ENCODE measurements at regions not wholly inside any gene's neighbourhood (a gene's known extent, or its start where the extent isn't known, plus 50 kb on each side); places are given as distances from the start of the nearest gene placed in this dataset.

DNA sequence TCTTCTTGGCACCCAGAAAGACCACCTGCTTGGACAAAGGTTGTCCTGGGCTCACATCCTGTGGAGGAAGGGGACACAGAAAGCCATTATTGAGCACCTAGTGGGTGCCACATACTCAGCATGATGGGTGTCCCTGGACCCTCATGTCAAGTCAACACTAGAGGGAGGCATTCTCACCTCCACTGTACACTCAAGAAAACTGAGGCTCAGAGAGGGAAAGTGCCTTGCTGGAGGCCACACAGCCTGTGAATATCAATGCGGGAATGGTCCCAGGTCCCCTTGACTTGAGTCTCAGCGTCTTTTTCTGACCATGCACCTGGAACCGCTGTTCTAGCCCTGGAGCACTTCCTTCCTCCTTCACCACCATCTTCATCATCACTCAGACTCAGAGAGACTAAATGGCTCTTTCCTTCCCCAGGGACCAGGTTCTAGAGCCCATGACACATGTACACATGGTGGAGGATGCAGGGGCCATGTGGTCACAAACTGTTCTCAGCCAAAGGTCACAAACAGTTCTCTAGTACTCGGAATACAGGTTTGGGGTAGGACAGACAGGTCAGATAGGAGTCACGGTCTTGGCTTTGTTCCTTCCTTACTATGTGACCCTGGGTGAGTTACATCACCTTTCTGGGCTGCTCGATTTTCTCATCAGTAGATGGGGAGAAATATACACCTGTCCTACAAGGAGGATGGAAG, 89.2 kb upstream of the WNT4 start:
- Histone ChIP-seq H3K27ac (ENCODE audit: low read length) (no peak overlapping the region), H3K4me3 (ENCODE audit: low read length) (no peak overlapping the region), H3K4me1 (ENCODE audit: control insufficient read depth, insufficient read depth, low read length) (peaks cover 9% of the 10 kb centered on the region), H3K36me3 (ENCODE audit: control insufficient read depth, insufficient read depth, low read length) (no peaks in the 10 kb centered on the region), H3K27me3 (ENCODE audit: control insufficient read depth, insufficient read depth, low read length) (no peaks in the 10 kb centered on the region), H3K9me3 (ENCODE audit: control insufficient read depth, insufficient read depth, low read length) (no peaks in the 10 kb centered on the region)
- no CpG with 5 or more reads among the region's 6 CpGs for WGBS (ENCODE audit: insufficient coverage, insufficient read length)
- no peak for DNase-seq (ENCODE audit: low read depth, low spot score)

DNA sequence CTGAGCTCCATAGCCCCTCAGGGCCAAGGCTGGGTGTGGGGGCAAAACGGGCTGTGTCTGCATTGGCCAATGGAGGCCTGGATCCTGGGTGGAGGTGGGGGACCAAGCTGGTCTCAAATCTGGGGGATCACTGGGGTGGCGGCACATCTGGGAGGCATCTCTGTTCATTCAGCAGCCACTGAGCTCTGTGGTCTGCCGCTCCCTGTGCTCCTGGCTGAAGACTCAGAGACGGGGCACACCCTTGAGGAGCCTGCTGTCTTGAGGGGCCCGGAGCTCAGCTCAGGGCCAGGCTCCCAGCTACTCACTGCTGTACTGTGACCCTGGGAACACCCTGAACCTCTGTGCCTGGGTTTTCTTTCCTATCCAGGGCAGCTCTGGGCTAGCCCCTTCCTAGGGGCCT, 90.3 kb upstream of the WNT4 start:
- H3K9me3 ChIP-seq (ENCODE audit: control insufficient read depth, insufficient read depth, low read length) = no peaks in the 10 kb centered on the region
- no peak overlapping the region for H3K27ac ChIP-seq (ENCODE audit: low read length)
- H3K4me3 ChIP-seq (ENCODE audit: low read length) = no peak overlapping the region
- no CpG with 5 or more reads among the region's 5 CpGs for WGBS (ENCODE audit: insufficient coverage, insufficient read length)
- no peak for DNase-seq (ENCODE audit: low read depth, low spot score)
- no peaks in the 10 kb centered on the region for H3K27me3 ChIP-seq (ENCODE audit: control insufficient read depth, insufficient read depth, low read length)
- peaks cover 9% of the 10 kb centered on the region for H3K4me1 ChIP-seq (ENCODE audit: control insufficient read depth, insufficient read depth, low read length)
- no peaks in the 10 kb centered on the region for H3K36me3 ChIP-seq (ENCODE audit: control insufficient read depth, insufficient read depth, low read length)

DNA sequence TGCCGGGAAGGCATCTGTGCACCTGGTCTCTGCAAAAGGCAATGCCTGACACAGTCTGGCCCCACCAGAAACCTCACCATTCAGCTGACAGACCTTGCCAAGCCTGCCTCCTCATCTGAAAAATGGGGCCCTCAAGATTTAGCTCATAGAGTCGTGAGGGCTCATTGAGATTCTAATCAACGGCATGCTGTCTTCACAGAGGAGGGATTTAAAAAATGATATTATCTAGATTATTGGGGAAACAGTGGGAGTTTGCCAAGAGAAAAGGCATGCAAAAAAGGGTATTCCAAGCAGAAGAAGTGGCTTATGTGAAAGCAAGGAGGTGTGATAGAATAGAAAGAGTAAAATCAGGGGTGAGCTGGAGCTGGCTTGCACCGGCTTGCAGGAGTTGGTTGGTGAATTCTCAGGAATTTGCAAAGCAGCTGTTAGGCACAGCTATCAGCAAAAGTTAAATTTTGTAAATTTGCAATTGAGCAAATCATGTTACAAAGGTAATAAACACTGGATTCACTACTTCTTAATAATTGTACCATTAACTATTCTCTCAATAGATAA, 91.7 kb upstream of the WNT4 start:
- no CpG with 5 or more reads among the region's 4 CpGs for WGBS (ENCODE audit: insufficient coverage, insufficient read length)
- no peak overlapping the region for H3K4me3 ChIP-seq (ENCODE audit: low read length)
- peaks cover 8% of the 10 kb centered on the region for H3K4me1 ChIP-seq (ENCODE audit: control insufficient read depth, insufficient read depth, low read length)
- H3K27ac ChIP-seq (ENCODE audit: low read length) = no peak overlapping the region
- no peaks in the 10 kb centered on the region for H3K9me3 ChIP-seq (ENCODE audit: control insufficient read depth, insufficient read depth, low read length)
- no peaks in the 10 kb centered on the region for H3K36me3 ChIP-seq (ENCODE audit: control insufficient read depth, insufficient read depth, low read length)
- DNase-seq (ENCODE audit: low read depth, low spot score) = no peak
- no peaks in the 10 kb centered on the region for H3K27me3 ChIP-seq (ENCODE audit: control insufficient read depth, insufficient read depth, low read length)

DNA sequence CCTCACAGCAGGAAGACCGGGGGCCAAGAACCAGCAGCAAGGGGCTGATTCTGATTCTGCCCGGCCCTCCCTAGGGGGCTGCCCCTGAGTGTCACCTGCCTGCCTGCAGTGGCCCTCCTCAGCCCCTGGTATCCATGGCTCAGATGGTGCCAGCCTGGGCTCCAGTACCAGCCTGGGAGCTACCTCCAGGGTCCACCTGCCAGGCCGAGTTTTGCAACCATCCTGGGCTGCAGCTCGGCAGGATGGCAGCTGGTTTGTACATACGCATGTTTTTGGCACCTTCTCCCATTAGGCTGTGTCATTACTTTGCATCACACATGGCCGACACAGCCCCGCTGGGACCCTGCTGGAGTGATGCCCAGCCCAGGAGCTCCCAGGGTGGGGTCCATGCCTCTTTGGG, 93.3 kb upstream of the WNT4 start:
- no peak for DNase-seq (ENCODE audit: low read depth, low spot score)
- H3K4me1 ChIP-seq (ENCODE audit: control insufficient read depth, insufficient read depth, low read length) = peaks cover 8% of the 10 kb centered on the region
- no peaks in the 10 kb centered on the region for H3K9me3 ChIP-seq (ENCODE audit: control insufficient read depth, insufficient read depth, low read length)
- WGBS (ENCODE audit: insufficient coverage, insufficient read length) = no CpG with 5 or more reads among the region's 7 CpGs
- H3K4me3 ChIP-seq (ENCODE audit: low read length) = no peak overlapping the region
- H3K36me3 ChIP-seq (ENCODE audit: control insufficient read depth, insufficient read depth, low read length) = no peaks in the 10 kb centered on the region
- no peak overlapping the region for H3K27ac ChIP-seq (ENCODE audit: low read length)
- H3K27me3 ChIP-seq (ENCODE audit: control insufficient read depth, insufficient read depth, low read length) = no peaks in the 10 kb centered on the region

DNA sequence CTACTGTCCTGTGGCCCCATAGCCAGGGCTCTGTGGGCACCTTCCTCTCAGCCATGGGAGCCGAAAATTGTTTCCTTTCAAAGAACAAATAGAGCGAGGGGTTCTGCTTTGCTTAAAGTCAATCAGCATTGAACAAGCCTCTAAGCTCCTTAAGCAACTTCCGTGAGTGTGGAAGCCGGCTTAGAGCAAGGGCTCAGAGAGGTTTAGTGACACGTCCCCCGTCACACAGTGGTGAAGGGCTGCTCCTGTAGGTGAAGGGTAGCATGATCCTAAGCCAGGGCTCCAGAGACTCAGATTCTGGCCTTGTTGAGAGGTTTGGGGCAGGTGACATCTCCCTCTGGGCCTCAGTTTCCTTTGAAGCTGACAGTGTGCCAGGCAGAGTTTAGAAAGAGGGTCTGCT, 94.0 kb upstream of the WNT4 start:
- no peaks in the 10 kb centered on the region for H3K9me3 ChIP-seq (ENCODE audit: control insufficient read depth, insufficient read depth, low read length)
- DNase-seq (ENCODE audit: low read depth, low spot score) = no peak
- no CpG with 5 or more reads among the region's 6 CpGs for WGBS (ENCODE audit: insufficient coverage, insufficient read length)
- H3K4me3 ChIP-seq (ENCODE audit: low read length) = no peak overlapping the region
- no peaks in the 10 kb centered on the region for H3K27me3 ChIP-seq (ENCODE audit: control insufficient read depth, insufficient read depth, low read length)
- no peaks in the 10 kb centered on the region for H3K36me3 ChIP-seq (ENCODE audit: control insufficient read depth, insufficient read depth, low read length)
- H3K27ac ChIP-seq (ENCODE audit: low read length) = no peak overlapping the region
- H3K4me1 ChIP-seq (ENCODE audit: control insufficient read depth, insufficient read depth, low read length) = peaks cover 8% of the 10 kb centered on the region

DNA sequence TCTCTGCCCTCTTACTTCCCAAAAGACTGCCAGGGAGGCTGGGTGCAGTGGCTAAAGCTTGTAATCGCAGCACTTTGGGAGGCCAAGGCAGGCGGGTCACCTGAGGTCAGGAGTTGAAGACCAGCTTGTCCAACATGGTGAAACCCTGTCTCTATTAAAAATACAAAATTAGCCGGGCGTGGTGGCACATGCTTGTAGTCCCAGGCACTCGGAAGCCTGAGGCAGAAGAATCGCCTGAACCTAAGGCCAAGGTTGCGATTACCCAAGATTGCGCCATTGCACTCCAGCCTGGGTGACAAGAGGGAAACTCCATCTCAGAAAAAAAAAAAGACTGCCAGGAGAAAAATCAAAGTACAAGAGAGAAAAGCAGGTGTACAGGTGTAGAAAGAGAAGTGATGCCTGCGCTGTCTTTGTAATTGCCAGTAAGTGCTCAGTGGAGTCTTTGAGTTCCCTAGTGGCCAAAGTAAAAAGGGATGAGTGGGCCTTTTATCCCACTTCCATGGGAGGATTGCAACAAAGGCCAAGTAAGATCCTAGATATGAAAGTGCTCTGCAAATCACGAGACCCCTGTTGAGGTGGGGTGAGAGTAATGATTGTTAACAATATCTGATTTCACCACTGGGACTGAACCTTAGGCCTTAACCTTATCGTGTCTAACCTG, 94.7 kb upstream of the WNT4 start:
- no CpG with 5 or more reads among the region's 11 CpGs for WGBS (ENCODE audit: insufficient coverage, insufficient read length)
- Histone ChIP-seq H3K27me3 (ENCODE audit: control insufficient read depth, insufficient read depth, low read length) (no peaks in the 10 kb centered on the region), H3K4me3 (ENCODE audit: low read length) (no peak overlapping the region), H3K27ac (ENCODE audit: low read length) (no peak overlapping the region), H3K4me1 (ENCODE audit: control insufficient read depth, insufficient read depth, low read length) (peaks cover 8% of the 10 kb centered on the region), H3K9me3 (ENCODE audit: control insufficient read depth, insufficient read depth, low read length) (no peaks in the 10 kb centered on the region), H3K36me3 (ENCODE audit: control insufficient read depth, insufficient read depth, low read length) (no peaks in the 10 kb centered on the region)
- DNase-seq (ENCODE audit: low read depth, low spot score) = no peak

DNA sequence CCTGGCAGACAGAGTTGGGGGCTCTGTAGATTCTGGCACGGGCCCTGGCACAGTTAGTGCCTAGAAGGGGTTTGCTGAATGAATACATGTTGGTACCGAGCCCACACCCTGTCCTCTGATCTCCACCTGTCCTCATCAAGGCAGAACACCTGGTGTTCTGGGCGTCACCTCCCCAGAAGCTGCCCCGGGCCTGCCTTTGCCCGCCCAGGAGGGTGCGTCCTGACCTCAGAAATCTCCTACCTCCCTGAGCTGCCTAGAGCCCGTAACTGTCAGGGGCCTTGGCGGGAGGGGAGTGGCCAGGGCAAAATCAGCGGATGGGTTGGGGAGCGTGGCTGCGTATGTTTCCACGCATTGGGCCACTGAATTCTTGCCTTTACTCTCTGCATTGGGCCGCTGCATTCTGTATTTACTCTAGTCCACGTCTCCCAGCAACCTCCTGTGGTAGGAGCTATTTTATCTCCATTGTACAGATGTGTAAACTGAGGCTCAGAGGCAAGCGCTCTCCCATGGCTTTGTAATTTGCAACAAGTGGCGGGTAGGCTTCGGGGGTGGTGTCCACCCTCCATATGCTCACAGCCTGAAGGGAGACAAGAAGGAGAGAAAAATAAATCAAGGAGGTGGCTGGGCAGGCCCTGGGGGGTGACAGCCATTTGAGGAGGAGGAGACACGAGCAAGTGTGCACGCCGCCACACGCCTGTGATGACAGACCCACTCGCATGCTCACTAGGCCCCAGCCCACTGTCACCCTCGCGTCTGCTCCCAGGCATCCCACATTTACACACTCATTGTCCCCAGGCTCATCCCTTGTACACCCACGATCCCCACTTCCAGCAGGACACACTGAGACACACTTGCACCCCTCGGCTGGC, 95.7 kb upstream of the WNT4 start:
- WGBS (ENCODE audit: insufficient coverage, insufficient read length) = no CpG with 5 or more reads among the region's 26 CpGs
- H3K36me3 ChIP-seq (ENCODE audit: control insufficient read depth, insufficient read depth, low read length) = no peaks in the 10 kb centered on the region
- no peaks in the 10 kb centered on the region for H3K27me3 ChIP-seq (ENCODE audit: control insufficient read depth, insufficient read depth, low read length)
- peaks cover 8% of the 10 kb centered on the region for H3K4me1 ChIP-seq (ENCODE audit: control insufficient read depth, insufficient read depth, low read length)
- H3K4me3 ChIP-seq (ENCODE audit: low read length) = no peak overlapping the region
- H3K9me3 ChIP-seq (ENCODE audit: control insufficient read depth, insufficient read depth, low read length) = no peaks in the 10 kb centered on the region
- H3K27ac ChIP-seq (ENCODE audit: low read length) = no peak overlapping the region
- no peak for DNase-seq (ENCODE audit: low read depth, low spot score)

DNA sequence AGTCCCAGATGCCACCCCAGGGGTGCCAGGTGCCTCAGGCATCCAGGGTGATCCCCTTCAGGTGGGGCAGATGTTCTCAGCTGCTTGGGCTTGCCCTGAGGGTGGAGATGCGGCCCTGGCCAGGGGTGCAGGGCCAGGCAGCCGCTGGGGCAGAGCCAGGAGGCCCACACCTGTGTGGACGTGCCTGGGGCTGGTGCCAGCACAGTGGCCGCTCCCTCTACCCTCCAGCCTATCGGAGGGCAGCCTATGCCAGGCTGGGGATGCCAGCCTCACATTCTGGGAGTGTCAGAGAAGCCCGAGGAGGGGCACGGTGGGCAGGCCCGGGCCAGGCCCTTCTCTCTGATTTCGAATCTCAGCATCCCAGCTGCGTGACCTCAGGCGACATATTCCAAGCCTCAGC, 96.5 kb upstream of the WNT4 start:
- Histone ChIP-seq H3K4me3 (ENCODE audit: low read length) (no peak overlapping the region), H3K9me3 (ENCODE audit: control insufficient read depth, insufficient read depth, low read length) (no peaks in the 10 kb centered on the region), H3K4me1 (ENCODE audit: control insufficient read depth, insufficient read depth, low read length) (peaks cover under 1% of the 10 kb centered on the region; the same call in 1 of the 2 replicates), H3K36me3 (ENCODE audit: control insufficient read depth, insufficient read depth, low read length) (no peaks in the 10 kb centered on the region), H3K27ac (ENCODE audit: low read length) (no peak overlapping the region), H3K27me3 (ENCODE audit: control insufficient read depth, insufficient read depth, low read length) (no peaks in the 10 kb centered on the region)
- no peak for DNase-seq (ENCODE audit: low read depth, low spot score)
- WGBS (ENCODE audit: insufficient coverage, insufficient read length) = no CpG with 5 or more reads among the region's 11 CpGs

DNA sequence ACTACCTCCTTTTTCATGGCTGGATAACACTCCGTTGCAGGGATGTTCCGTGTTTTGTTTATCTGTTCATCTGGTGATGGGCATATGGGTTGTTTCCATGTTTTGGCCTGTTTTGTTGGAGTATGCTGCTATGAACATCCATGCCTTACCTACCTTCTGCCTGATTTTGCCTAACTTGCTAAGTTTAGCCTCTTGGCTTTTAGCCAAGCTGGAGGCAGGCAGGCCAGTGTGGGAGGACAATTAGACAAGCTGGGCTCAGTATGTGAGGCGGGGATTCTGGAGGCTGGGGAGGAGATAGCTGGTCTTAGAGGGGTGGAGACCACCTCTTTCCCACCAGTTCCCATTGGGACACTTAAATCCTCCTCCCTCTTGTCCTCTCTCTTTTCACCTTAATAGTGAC, 98.4 kb upstream of the WNT4 start:
- no peaks in the 10 kb centered on the region for H3K27me3 ChIP-seq (ENCODE audit: control insufficient read depth, insufficient read depth, low read length)
- no peak overlapping the region for H3K27ac ChIP-seq (ENCODE audit: low read length)
- no CpG with 5 or more reads among the region's 3 CpGs for WGBS (ENCODE audit: insufficient coverage, insufficient read length)

DNA sequence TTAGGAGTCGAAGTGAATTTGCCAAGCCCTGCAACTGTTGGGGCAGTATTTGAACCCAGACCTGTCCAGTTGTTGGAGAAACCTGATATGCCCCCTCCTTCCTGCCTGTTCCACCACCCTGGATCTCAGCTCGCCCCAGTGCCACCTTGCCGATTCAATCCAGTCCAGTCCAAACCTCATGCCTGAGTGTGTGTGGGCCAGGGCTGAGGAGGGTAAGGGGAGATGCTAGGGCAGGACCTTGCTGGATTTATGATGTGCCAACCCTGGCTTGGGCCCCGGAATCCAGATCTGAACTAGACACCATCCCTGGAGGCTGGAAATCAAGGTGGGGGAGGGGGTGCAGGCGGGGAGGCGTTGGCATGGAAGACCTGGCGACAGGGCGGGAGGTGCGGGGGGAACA, 98.9 kb upstream of the WNT4 start:
- H3K4me1 ChIP-seq (ENCODE audit: control insufficient read depth, insufficient read depth, low read length) = no peaks in the 10 kb centered on the region; the same call in 1 of the 2 replicates
- H3K4me3 ChIP-seq (ENCODE audit: low read length) = no peak overlapping the region
- H3K27me3 ChIP-seq (ENCODE audit: control insufficient read depth, insufficient read depth, low read length) = no peaks in the 10 kb centered on the region
- WGBS (ENCODE audit: insufficient coverage, insufficient read length) = no CpG with 5 or more reads among the region's 9 CpGs
- H3K9me3 ChIP-seq (ENCODE audit: control insufficient read depth, insufficient read depth, low read length) = no peaks in the 10 kb centered on the region
- H3K36me3 ChIP-seq (ENCODE audit: control insufficient read depth, insufficient read depth, low read length) = no peaks in the 10 kb centered on the region
- no peak for DNase-seq (ENCODE audit: low read depth, low spot score)
- H3K27ac ChIP-seq (ENCODE audit: low read length) = no peak overlapping the region

More for the DNA sequence above, 98.4 kb upstream of the WNT4 start:
- no peaks in the 10 kb centered on the region for H3K9me3 ChIP-seq (ENCODE audit: control insufficient read depth, insufficient read depth, low read length)
- no peak for DNase-seq (ENCODE audit: low read depth, low spot score)
- H3K4me1 ChIP-seq (ENCODE audit: control insufficient read depth, insufficient read depth, low read length) = no peaks in the 10 kb centered on the region; the same call in 1 of the 2 replicates
- H3K4me3 ChIP-seq (ENCODE audit: low read length) = no peak overlapping the region
- H3K36me3 ChIP-seq (ENCODE audit: control insufficient read depth, insufficient read depth, low read length) = no peaks in the 10 kb centered on the region
